ENCODE measurements at regions not wholly inside any gene's neighbourhood (a gene's known extent, or its start where the extent isn't known, plus 50 kb on each side); places are given as distances from the start of the nearest gene placed in this dataset.

GRCh38 chr13:39245688-39246087 lies 207.4 kb downstream of the NHLRC3 start:
- peaks cover 4% of the 10 kb centered on the region for H3K4me1 ChIP-seq (ENCODE audit: low read depth, poor library complexity, severe bottlenecking)
- no peak overlapping the region for H2AFZ ChIP-seq (ENCODE audit: low read depth)
- H3K4me3 ChIP-seq (IDR thresholded peaks at IDR 0.05; ENCODE audit: insufficient read depth, low read depth, low read length), result no peak overlapping the region

GRCh38 chr13:39249982-39250381 lies 211.7 kb downstream of the NHLRC3 start:
- Histone ChIP-seq H3K36me3 (ENCODE audit: insufficient read depth) (no peaks in the 10 kb centered on the region), H3K4me1 (ENCODE audit: low read depth, poor library complexity, severe bottlenecking) (no peaks in the 10 kb centered on the region), H3K4me2 (no peak overlapping the region), H4K20me1 (ENCODE audit: insufficient read depth) (no peaks in the 10 kb centered on the region), H3K9ac (no peak overlapping the region), H3K79me2 (ENCODE audit: insufficient read depth, low read depth) (no peaks in the 10 kb centered on the region), H3K27ac (no peak overlapping the region), H3K4me3 (IDR thresholded peaks at IDR 0.05; ENCODE audit: insufficient read depth, low read depth, low read length) (no peak overlapping the region), H3K27me3 (ENCODE audit: insufficient read depth, low read depth) (no peaks in the 10 kb centered on the region), H2AFZ (ENCODE audit: low read depth) (no peak overlapping the region)
- TF ChIP-seq, protein P1, sequence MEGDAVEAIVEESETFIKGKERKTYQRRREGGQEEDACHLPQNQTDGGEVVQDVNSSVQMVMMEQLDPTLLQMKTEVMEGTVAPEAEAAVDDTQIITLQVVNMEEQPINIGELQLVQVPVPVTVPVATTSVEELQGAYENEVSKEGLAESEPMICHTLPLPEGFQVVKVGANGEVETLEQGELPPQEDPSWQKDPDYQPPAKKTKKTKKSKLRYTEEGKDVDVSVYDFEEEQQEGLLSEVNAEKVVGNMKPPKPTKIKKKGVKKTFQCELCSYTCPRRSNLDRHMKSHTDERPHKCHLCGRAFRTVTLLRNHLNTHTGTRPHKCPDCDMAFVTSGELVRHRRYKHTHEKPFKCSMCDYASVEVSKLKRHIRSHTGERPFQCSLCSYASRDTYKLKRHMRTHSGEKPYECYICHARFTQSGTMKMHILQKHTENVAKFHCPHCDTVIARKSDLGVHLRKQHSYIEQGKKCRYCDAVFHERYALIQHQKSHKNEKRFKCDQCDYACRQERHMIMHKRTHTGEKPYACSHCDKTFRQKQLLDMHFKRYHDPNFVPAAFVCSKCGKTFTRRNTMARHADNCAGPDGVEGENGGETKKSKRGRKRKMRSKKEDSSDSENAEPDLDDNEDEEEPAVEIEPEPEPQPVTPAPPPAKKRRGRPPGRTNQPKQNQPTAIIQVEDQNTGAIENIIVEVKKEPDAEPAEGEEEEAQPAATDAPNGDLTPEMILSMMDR (conservative IDR thresholded peaks at IDR 0.05; ENCODE audit: low read depth, low read length), result no peak

More at GRCh38 chr13:39245688-39246087, 207.4 kb downstream of the NHLRC3 start:
- Histone ChIP-seq H3K36me3 (ENCODE audit: insufficient read depth) (no peaks in the 10 kb centered on the region), H3K27ac (no peak overlapping the region), H3K4me2 (no peak overlapping the region), H3K9ac (no peak overlapping the region), H3K79me2 (ENCODE audit: insufficient read depth, low read depth) (no peaks in the 10 kb centered on the region), H4K20me1 (ENCODE audit: insufficient read depth) (no peaks in the 10 kb centered on the region), H3K27me3 (ENCODE audit: insufficient read depth, low read depth) (no peaks in the 10 kb centered on the region)
- TF ChIP-seq, protein P1 (conservative IDR thresholded peaks at IDR 0.05; ENCODE audit: low read depth, low read length), result no peak

DNA sequence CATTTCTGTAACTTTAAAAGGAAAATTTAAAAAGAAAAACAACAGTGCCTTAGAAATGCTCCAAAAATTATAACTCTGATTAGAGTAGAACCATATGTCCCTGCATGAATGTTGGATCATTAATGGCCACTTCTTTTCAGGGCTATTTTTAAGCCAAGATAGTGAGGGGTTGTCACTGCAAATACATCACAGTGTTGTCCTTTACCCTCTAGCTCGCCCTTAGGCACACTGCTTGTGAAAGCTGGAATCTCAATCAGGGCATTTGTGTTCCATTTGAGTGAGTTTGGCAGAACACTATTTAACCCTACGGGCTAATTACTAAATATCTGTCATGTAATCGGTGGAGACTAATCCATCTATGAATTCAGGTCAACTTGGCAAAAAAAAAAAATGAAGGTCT lies 212.2 kb downstream of the NHLRC3 start:
- H2AFZ ChIP-seq (ENCODE audit: low read depth), result no peak overlapping the region
- H3K27ac ChIP-seq, result no peak overlapping the region
- no peak overlapping the region for H3K9ac ChIP-seq
- no peak overlapping the region for H3K4me3 ChIP-seq (IDR thresholded peaks at IDR 0.05; ENCODE audit: insufficient read depth, low read depth, low read length)
- no peaks in the 10 kb centered on the region for H3K27me3 ChIP-seq (ENCODE audit: insufficient read depth, low read depth)
- no peaks in the 10 kb centered on the region for H3K79me2 ChIP-seq (ENCODE audit: insufficient read depth, low read depth)
- no peaks in the 10 kb centered on the region for H3K4me1 ChIP-seq (ENCODE audit: low read depth, poor library complexity, severe bottlenecking)
- no peaks in the 10 kb centered on the region for H4K20me1 ChIP-seq (ENCODE audit: insufficient read depth)
- H3K36me3 ChIP-seq (ENCODE audit: insufficient read depth), result no peaks in the 10 kb centered on the region
- no peak overlapping the region for H3K4me2 ChIP-seq
- TF ChIP-seq, protein P1 (conservative IDR thresholded peaks at IDR 0.05; ENCODE audit: low read depth, low read length), result no peak

DNA sequence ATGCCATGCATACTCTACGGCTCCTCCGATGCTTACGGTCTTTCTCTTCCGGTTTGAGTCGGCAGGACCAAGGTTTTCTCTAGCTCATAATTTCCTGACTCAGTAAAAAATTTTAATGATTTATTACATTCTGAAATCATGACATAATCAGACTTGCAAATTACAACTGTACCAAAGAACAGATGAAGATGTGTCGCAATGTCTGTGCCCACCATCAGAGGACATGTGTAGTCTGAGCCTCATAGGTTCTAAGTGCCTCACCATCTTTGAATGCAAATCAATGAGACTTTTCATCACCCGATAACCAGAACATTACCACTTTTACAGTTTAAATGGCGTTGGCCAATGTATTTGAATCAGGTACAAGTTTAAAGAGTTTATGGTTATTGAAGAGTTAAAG lies 213.1 kb downstream of the NHLRC3 start:
- H3K36me3 ChIP-seq (ENCODE audit: insufficient read depth), result no peaks in the 10 kb centered on the region
- H3K4me3 ChIP-seq (IDR thresholded peaks at IDR 0.05; ENCODE audit: insufficient read depth, low read depth, low read length), result no peak overlapping the region
- no peaks in the 10 kb centered on the region for H3K4me1 ChIP-seq (ENCODE audit: low read depth, poor library complexity, severe bottlenecking)
- H3K9ac ChIP-seq, result no peak overlapping the region
- H3K27ac ChIP-seq, result no peak overlapping the region
- H4K20me1 ChIP-seq (ENCODE audit: insufficient read depth), result no peaks in the 10 kb centered on the region
- TF ChIP-seq, protein P1 (conservative IDR thresholded peaks at IDR 0.05; ENCODE audit: low read depth, low read length), result no peak
- no peak overlapping the region for H3K4me2 ChIP-seq
- H3K79me2 ChIP-seq (ENCODE audit: insufficient read depth, low read depth), result no peaks in the 10 kb centered on the region
- H2AFZ ChIP-seq (ENCODE audit: low read depth), result no peak overlapping the region
- no peaks in the 10 kb centered on the region for H3K27me3 ChIP-seq (ENCODE audit: insufficient read depth, low read depth)

Data from KMS-11 (cell line).